ENCODE measurements at regions not wholly inside any gene's neighbourhood (a gene's known extent, or its start where the extent isn't known, plus 50 kb on each side); places are given as distances from the start of the nearest gene placed in this dataset.

GRCh38 chr13:48852911-48853727 is 122.6 kb upstream of the FNDC3A start:
- H3F3A ChIP-seq (ENCODE audit: insufficient read depth, low read length, poor library complexity, severe bottlenecking): no peaks in the 10 kb centered on the region
- no peak overlapping the region for H3K9ac ChIP-seq (ENCODE audit: low read length)
- H3K27ac ChIP-seq (ENCODE audit: low read length): no peak overlapping the region
- no peaks in the 10 kb centered on the region for H3K9me3 ChIP-seq (ENCODE audit: low read length)
- H4K20me1 ChIP-seq (ENCODE audit: insufficient read depth): no peaks in the 10 kb centered on the region
- H3K9me2 ChIP-seq (ENCODE audit: insufficient read depth, low read length): no peaks in the 10 kb centered on the region
- TF ChIP-seq CTCF (IDR thresholded peaks at IDR 0.05; ENCODE audit: poor library complexity, severe bottlenecking) (no peak), MXI1 (conservative IDR thresholded peaks at IDR 0.05; ENCODE audit: poor library complexity, severe bottlenecking) (no peak), SMC3 (conservative IDR thresholded peaks at IDR 0.05; ENCODE audit: poor library complexity) (no peak), POLR2AphosphoS5 (IDR thresholded peaks at IDR 0.05) (no peak), RAD21 (conservative IDR thresholded peaks at IDR 0.05) (no peak), TAF1 (IDR thresholded peaks at IDR 0.05; ENCODE audit: low read depth) (no peak), REST (IDR thresholded peaks at IDR 0.05; ENCODE audit: borderline replicate concordance) (no peak), EP300 (conservative IDR thresholded peaks at IDR 0.05; ENCODE audit: poor library complexity, severe bottlenecking) (no peak), EZH2 (IDR thresholded peaks at IDR 0.05; ENCODE audit: borderline replicate concordance, insufficient read depth, low read length, poor library complexity, severe bottlenecking) (no peak)
- H3K79me2 ChIP-seq (replicated peaks; ENCODE audit: insufficient read depth, low read length): no peaks in the 10 kb centered on the region
- H2AFZ ChIP-seq (ENCODE audit: low read depth, low read length): no peak overlapping the region
- no peak overlapping the region for H3K4me3 ChIP-seq (ENCODE audit: low read length)
- no peaks in the 10 kb centered on the region for H3K36me3 ChIP-seq (ENCODE audit: insufficient read depth, low read length)
- no peak overlapping the region for H3K4me2 ChIP-seq (ENCODE audit: low read length)
- H3K27me3 ChIP-seq (ENCODE audit: insufficient read depth, low read depth, low read length): no peaks in the 10 kb centered on the region

GRCh38 chr13:48853728-48854102 is 122.0 kb upstream of the FNDC3A start:
- no peaks in the 10 kb centered on the region for H3K79me2 ChIP-seq (replicated peaks; ENCODE audit: insufficient read depth, low read length)
- H3K27me3 ChIP-seq (ENCODE audit: insufficient read depth, low read depth, low read length): no peaks in the 10 kb centered on the region
- TF ChIP-seq TAF1 (IDR thresholded peaks at IDR 0.05; ENCODE audit: low read depth) (no peak), SMC3 (conservative IDR thresholded peaks at IDR 0.05; ENCODE audit: poor library complexity) (no peak)
- no peak overlapping the region for H2AFZ ChIP-seq (ENCODE audit: low read depth, low read length)
- no peaks in the 10 kb centered on the region for H3K9me2 ChIP-seq (ENCODE audit: insufficient read depth, low read length)
- no peaks in the 10 kb centered on the region for H3F3A ChIP-seq (ENCODE audit: insufficient read depth, low read length, poor library complexity, severe bottlenecking)
- H3K9ac ChIP-seq (ENCODE audit: low read length): no peak overlapping the region
- H3K9me3 ChIP-seq (ENCODE audit: low read length): no peaks in the 10 kb centered on the region
- H3K27ac ChIP-seq (ENCODE audit: low read length): peak overlapping the region; percentile 20
- no peaks in the 10 kb centered on the region for H4K20me1 ChIP-seq (ENCODE audit: insufficient read depth)
- peak overlapping the region; percentile 6 for H3K4me3 ChIP-seq (ENCODE audit: low read length)
- H3K36me3 ChIP-seq (ENCODE audit: insufficient read depth, low read length): no peaks in the 10 kb centered on the region
- H3K4me2 ChIP-seq (ENCODE audit: low read length): no peak overlapping the region

All from neural cell (in vitro differentiated cells).